T-helper 2 cell treated with Interferon-gamma antibody and Interleukin-4, amounts not matched to agents 5 μg/mL and 100 μg/mL, for 36 hours (primary cell): ENCODE measurements at regions not wholly inside any gene's neighbourhood (a gene's known extent, or its start where the extent isn't known, plus 50 kb on each side); places are given as distances from the start of the nearest gene placed in this dataset.
"Not testable (repeated sequence)": the region's sequence is repeated elsewhere in the genome, so short reads cannot be mapped to it uniquely, and the experiment has no call there.

ENCODE experiments used
- DNase-seq: peaks from one replicate; pipeline ENCODE4 v3.0.0; 2021; ENCODE audit warnings: low spot score
- H3K27ac Mint-ChIP-seq: one replicate; pipeline ENCODE4 v1.8.0; 2021; ENCODE audit warnings: mild to moderate bottlenecking, mixed read lengths
- H3K27me3 Mint-ChIP-seq: one replicate; pipeline ENCODE4 v1.8.0; 2021; ENCODE audit warnings: low read depth, mixed read lengths
- H3K36me3 Mint-ChIP-seq: one replicate; pipeline ENCODE4 v1.8.0; 2021; ENCODE audit warnings: low read depth, mixed read lengths
- H3K4me1 Mint-ChIP-seq: one replicate; pipeline ENCODE4 v1.8.0; 2021; ENCODE audit warnings: low read depth, mixed read lengths
- H3K4me3 Mint-ChIP-seq: one replicate; pipeline ENCODE4 v1.8.0; 2022; ENCODE audit warnings: mild to moderate bottlenecking, moderate library complexity, mixed read lengths
- H3K9me3 Mint-ChIP-seq: one replicate; pipeline ENCODE4 v1.8.0; 2021; ENCODE audit warnings: mixed read lengths

GRCh38 chrX:129361576-129361975, 161.7 kb downstream of the SMARCA1 start:
- H3K36me3 Mint-ChIP-seq, result no peaks in the 10 kb centered on the region
- H3K27ac Mint-ChIP-seq, result no peak overlapping the region
- DNase-seq, result no peak
- no peaks in the 10 kb centered on the region for H3K9me3 Mint-ChIP-seq
- H3K27me3 Mint-ChIP-seq, result no peaks in the 10 kb centered on the region
- no peak overlapping the region for H3K4me3 Mint-ChIP-seq
- peaks cover 5% of the 10 kb centered on the region for H3K4me1 Mint-ChIP-seq

- Mint-ChIP-seq H3K27ac (no peak overlapping the region), H3K9me3 (no peaks in the 10 kb centered on the region), H3K4me1 (peaks cover 5% of the 10 kb centered on the region), H3K27me3 (no peaks in the 10 kb centered on the region), H3K4me3 (no peak overlapping the region), H3K36me3 (no peaks in the 10 kb centered on the region)
- DNase-seq, result peak; percentile 3
Observed at GRCh38 chrX:129360175-129360574, 163.1 kb downstream of the SMARCA1 start.

GRCh38 chrX:129359269-129359668, 164.0 kb downstream of the SMARCA1 start:
- no peak for DNase-seq
- Mint-ChIP-seq H3K36me3 (no peaks in the 10 kb centered on the region), H3K27me3 (no peaks in the 10 kb centered on the region), H3K27ac (no peak overlapping the region), H3K4me1 (peaks cover 5% of the 10 kb centered on the region), H3K4me3 (no peak overlapping the region), H3K9me3 (no peaks in the 10 kb centered on the region)

- not testable (repeated sequence) for H3K27ac Mint-ChIP-seq, H3K36me3 Mint-ChIP-seq, DNase-seq, H3K4me1 Mint-ChIP-seq, H3K27me3 Mint-ChIP-seq, H3K4me3 Mint-ChIP-seq, H3K9me3 Mint-ChIP-seq
Observed at GRCh38 chrX:129357428-129357827, 165.9 kb downstream of the SMARCA1 start.

GRCh38 chrX:129347291-129347690, 176.0 kb downstream of the SMARCA1 start:
- no peak for DNase-seq

GRCh38 chrX:129346574-129346973, 176.7 kb downstream of the SMARCA1 start:
- no peaks in the 10 kb centered on the region for H3K36me3 Mint-ChIP-seq

More at GRCh38 chrX:129347291-129347690, 176.0 kb downstream of the SMARCA1 start:
- no peak overlapping the region for H3K27ac Mint-ChIP-seq
- no peaks in the 10 kb centered on the region for H3K4me1 Mint-ChIP-seq
- no peak overlapping the region for H3K4me3 Mint-ChIP-seq
- H3K9me3 Mint-ChIP-seq, result peaks cover 6% of the 10 kb centered on the region
- no peaks in the 10 kb centered on the region for H3K36me3 Mint-ChIP-seq
- no peaks in the 10 kb centered on the region for H3K27me3 Mint-ChIP-seq

GRCh38 chrX:129337264-129337663, 186.0 kb downstream of the SMARCA1 start:
- not testable (repeated sequence) for H3K36me3 Mint-ChIP-seq, H3K27ac Mint-ChIP-seq, H3K4me1 Mint-ChIP-seq, H3K4me3 Mint-ChIP-seq, H3K27me3 Mint-ChIP-seq, DNase-seq, H3K9me3 Mint-ChIP-seq

More at GRCh38 chrX:129346574-129346973, 176.7 kb downstream of the SMARCA1 start:
- Mint-ChIP-seq H3K9me3 (peaks cover 6% of the 10 kb centered on the region), H3K4me1 (no peaks in the 10 kb centered on the region), H3K27ac (no peak overlapping the region), H3K27me3 (no peaks in the 10 kb centered on the region), H3K4me3 (no peak overlapping the region)
- DNase-seq, result no peak

GRCh38 chrX:129323115-129323514, 200.2 kb downstream of the SMARCA1 start:
- Mint-ChIP-seq H3K36me3 (no peaks in the 10 kb centered on the region), H3K27me3 (no peaks in the 10 kb centered on the region), H3K4me1 (no peaks in the 10 kb centered on the region), H3K9me3 (no peaks in the 10 kb centered on the region), H3K4me3 (no peak overlapping the region), H3K27ac (no peak overlapping the region)
- DNase-seq, result no peak

GRCh38 chrX:129318375-129318774, 204.9 kb downstream of the SMARCA1 start:
- no peaks in the 10 kb centered on the region for H3K36me3 Mint-ChIP-seq
- no peaks in the 10 kb centered on the region for H3K4me1 Mint-ChIP-seq
- no peaks in the 10 kb centered on the region for H3K9me3 Mint-ChIP-seq
- DNase-seq, result no peak
- H3K27ac Mint-ChIP-seq, result no peak overlapping the region
- H3K4me3 Mint-ChIP-seq, result no peak overlapping the region
- no peaks in the 10 kb centered on the region for H3K27me3 Mint-ChIP-seq

- no peaks in the 10 kb centered on the region for H3K9me3 Mint-ChIP-seq
Observed at GRCh38 chrX:129316461-129316860, 206.8 kb downstream of the SMARCA1 start.

GRCh38 chrX:129310000-129310399, 213.3 kb downstream of the SMARCA1 start:
- no peaks in the 10 kb centered on the region for H3K36me3 Mint-ChIP-seq
- no peaks in the 10 kb centered on the region for H3K4me1 Mint-ChIP-seq
- no peak overlapping the region for H3K4me3 Mint-ChIP-seq
- H3K9me3 Mint-ChIP-seq, result no peaks in the 10 kb centered on the region
- DNase-seq, result no peak
- H3K27me3 Mint-ChIP-seq, result no peaks in the 10 kb centered on the region
- no peak overlapping the region for H3K27ac Mint-ChIP-seq

More at GRCh38 chrX:129316461-129316860, 206.8 kb downstream of the SMARCA1 start:
- Mint-ChIP-seq H3K4me1 (no peaks in the 10 kb centered on the region), H3K36me3 (no peaks in the 10 kb centered on the region), H3K4me3 (no peak overlapping the region), H3K27ac (no peak overlapping the region), H3K27me3 (no peaks in the 10 kb centered on the region)
- no peak for DNase-seq

GRCh38 chrX:129262912-129263311, 260.4 kb downstream of the SMARCA1 start:
- H3K4me1 Mint-ChIP-seq, result no peaks in the 10 kb centered on the region
- H3K36me3 Mint-ChIP-seq, result no peaks in the 10 kb centered on the region
- H3K4me3 Mint-ChIP-seq, result no peak overlapping the region
- no peak overlapping the region for H3K27ac Mint-ChIP-seq
- DNase-seq, result no peak
- no peaks in the 10 kb centered on the region for H3K9me3 Mint-ChIP-seq
- no peaks in the 10 kb centered on the region for H3K27me3 Mint-ChIP-seq

GRCh38 chrX:129255516-129255915, 267.8 kb downstream of the SMARCA1 start:
- not testable (repeated sequence) for H3K36me3 Mint-ChIP-seq, DNase-seq, H3K4me3 Mint-ChIP-seq, H3K27ac Mint-ChIP-seq, H3K27me3 Mint-ChIP-seq, H3K4me1 Mint-ChIP-seq, H3K9me3 Mint-ChIP-seq

- no peak for DNase-seq
- no peak overlapping the region for H3K4me3 Mint-ChIP-seq
- H3K27ac Mint-ChIP-seq, result no peak overlapping the region
- no peaks in the 10 kb centered on the region for H3K9me3 Mint-ChIP-seq
- no peaks in the 10 kb centered on the region for H3K4me1 Mint-ChIP-seq
- no peaks in the 10 kb centered on the region for H3K36me3 Mint-ChIP-seq
- H3K27me3 Mint-ChIP-seq, result no peaks in the 10 kb centered on the region
Observed at GRCh38 chrX:129249563-129249962, 273.7 kb downstream of the SMARCA1 start.

GRCh38 chrX:129247642-129248041, 275.6 kb downstream of the SMARCA1 start:
- no peak overlapping the region for H3K27ac Mint-ChIP-seq
- H3K9me3 Mint-ChIP-seq, result no peaks in the 10 kb centered on the region
- H3K4me3 Mint-ChIP-seq, result no peak overlapping the region
- DNase-seq, result no peak
- no peaks in the 10 kb centered on the region for H3K4me1 Mint-ChIP-seq
- no peaks in the 10 kb centered on the region for H3K27me3 Mint-ChIP-seq
- H3K36me3 Mint-ChIP-seq, result no peaks in the 10 kb centered on the region
